Trophoblast cell (in vitro differentiated cells and primary cell): ENCODE measurements at regions not wholly inside any gene's neighbourhood (a gene's known extent, or its start where the extent isn't known, plus 50 kb on each side); places are given as distances from the start of the nearest gene placed in this dataset.
A peak's percentile ranks its signal among the peaks of the same experiment; 100 is the strongest.

Experiments
- DNase-seq, 2 donors: peaks; one replicate each; pipeline ENCODE4 v3.0.0-alpha.2; 2016
- H2AFZ ChIP-seq: 2 replicates; pipeline ENCODE4 v1.6.1; 2013; ENCODE audit warnings: low read length, moderate library complexity, mild to moderate bottlenecking; ENCODE audit not compliant: insufficient read depth, poor library complexity
- H2AK5ac ChIP-seq: 2 replicates; pipeline ENCODE4 v1.6.1; 2013; ENCODE audit warnings: mild to moderate bottlenecking, low read length
- H2BK120ac ChIP-seq: 2 replicates; pipeline ENCODE4 v1.6.1; 2013; ENCODE audit warnings: low read length, mild to moderate bottlenecking, moderate library complexity; ENCODE audit not compliant: insufficient read depth, poor library complexity
- H2BK12ac ChIP-seq: 2 replicates; pipeline ENCODE4 v1.6.1; 2013; ENCODE audit warnings: mild to moderate bottlenecking, low read length, moderate library complexity
- H2BK5ac ChIP-seq: 2 replicates; pipeline ENCODE4 v1.6.1; 2013; ENCODE audit warnings: low read length, low read depth, moderate library complexity, mild to moderate bottlenecking; ENCODE audit not compliant: poor library complexity
- H3K14ac ChIP-seq: 2 replicates; pipeline ENCODE4 v1.6.1; 2013; ENCODE audit warnings: mild to moderate bottlenecking, low read length
- H3K18ac ChIP-seq: 2 replicates; pipeline ENCODE4 v1.6.1; 2013; ENCODE audit warnings: mild to moderate bottlenecking, low read length
- H3K23ac ChIP-seq: 2 replicates; pipeline ENCODE4 v1.6.1; 2013; ENCODE audit warnings: low read length
- H3K27ac ChIP-seq: 2 replicates; pipeline ENCODE4 v1.5.1; 2013; ENCODE audit warnings: low read depth, mild to moderate bottlenecking, inconsistent platforms, low read length, moderate library complexity
- H3K27me3 ChIP-seq: 2 replicates; pipeline ENCODE4 v1.6.1; 2013; ENCODE audit warnings: inconsistent platforms, mild to moderate bottlenecking, low read length, moderate library complexity; ENCODE audit not compliant: insufficient read depth
- H3K36me3 ChIP-seq, 2 experiments: 1 replicate in 1 of 2; 2 replicates in 1 of 2; pipeline ENCODE4 v1.6.1; 2013; ENCODE audit warnings: low read length in 2 of 2, mild to moderate bottlenecking in 2 of 2, moderate library complexity in 1 of 2; ENCODE audit not compliant: insufficient read depth in 2 of 2, control insufficient read depth in 1 of 2
- H3K4ac ChIP-seq: 2 replicates; pipeline ENCODE4 v1.6.1; 2013; ENCODE audit warnings: low read depth, mild to moderate bottlenecking, low read length, moderate library complexity
- H3K4me1 ChIP-seq, 2 experiments: 1 replicate in 1 of 2; 2 replicates in 1 of 2; pipeline ENCODE4 v1.6.1; 2013; ENCODE audit warnings: low read length in 2 of 2, mild to moderate bottlenecking in 2 of 2, moderate library complexity in 1 of 2; ENCODE audit not compliant: insufficient read depth in 2 of 2, control insufficient read depth in 1 of 2
- H3K4me2 ChIP-seq: 2 replicates; pipeline ENCODE4 v1.6.1; 2013; ENCODE audit warnings: inconsistent platforms, mild to moderate bottlenecking, low read length, moderate library complexity
- H3K4me3 ChIP-seq: 2 replicates; pipeline ENCODE4 v1.5.1; 2013; ENCODE audit warnings: mild to moderate bottlenecking, low read depth, low read length, inconsistent platforms
- H3K79me1 ChIP-seq: one replicate; pipeline ENCODE4 v1.6.1; 2013; ENCODE audit warnings: low read length
- H3K79me2 ChIP-seq: 2 replicates; pipeline ENCODE4 v1.6.1; 2013; ENCODE audit warnings: low read length, mild to moderate bottlenecking; ENCODE audit not compliant: control insufficient read depth, insufficient read depth, poor library complexity
- H3K9ac ChIP-seq: 2 replicates; pipeline ENCODE4 v1.6.1; 2013; ENCODE audit warnings: mild to moderate bottlenecking, low read length
- H3K9me3 ChIP-seq: 2 replicates; pipeline ENCODE4 v1.6.1; 2013; ENCODE audit warnings: low read depth, mild to moderate bottlenecking, control low read depth, inconsistent platforms, low read length; ENCODE audit not compliant: insufficient read depth
- H4K12ac ChIP-seq: 2 replicates; pipeline ENCODE4 v1.6.1; 2013; ENCODE audit warnings: low read depth, mild to moderate bottlenecking, low read length, moderate library complexity
- H4K8ac ChIP-seq: 2 replicates; pipeline ENCODE4 v1.6.1; 2013; ENCODE audit warnings: low read depth, mild to moderate bottlenecking, low read length, moderate library complexity
- H4K91ac ChIP-seq: one replicate; pipeline ENCODE4 v1.6.1; 2013; ENCODE audit warnings: low read depth, mild to moderate bottlenecking, low read length, moderate library complexity
- WGBS: extraction: QIAGEN DNeasy Blood & Tissue Kit; methylation state at CpG from one replicate; pipeline ENCODE4 v1.1.7; 2013; ENCODE audit warnings: missing lambda C conversion rate; ENCODE audit not compliant: insufficient read length, insufficient coverage; ENCODE audit errors: extremely low coverage; 5-methylcytosine and 5-hydroxymethylcytosine counted together

GRCh38 chr14:87055007-87055406 is 938.0 kb downstream of the GALC start:
- H2AFZ ChIP-seq, result no peak overlapping the region
- H3K9ac ChIP-seq, result no peak overlapping the region
- no peaks in the 10 kb centered on the region for H3K4me1 ChIP-seq
- no peak overlapping the region for H3K4me2 ChIP-seq
- no peak overlapping the region for H3K18ac ChIP-seq
- no peaks in the 10 kb centered on the region for H3K79me1 ChIP-seq
- no peak overlapping the region for H2BK12ac ChIP-seq
- H3K4ac ChIP-seq, result no peak overlapping the region
- H4K12ac ChIP-seq, result no peak overlapping the region
- H4K8ac ChIP-seq, result no peak overlapping the region
- no peak overlapping the region for H3K23ac ChIP-seq
- no peak overlapping the region for H2BK5ac ChIP-seq
- H3K14ac ChIP-seq, result no peak overlapping the region
- H2BK120ac ChIP-seq, result no peak overlapping the region
- no peaks in the 10 kb centered on the region for H3K9me3 ChIP-seq
- H3K4me3 ChIP-seq, result no peak overlapping the region
- no peaks in the 10 kb centered on the region for H3K27me3 ChIP-seq
- H3K27ac ChIP-seq, result no peak overlapping the region
- no CpG with 5 or more reads among the region's 2 CpGs for WGBS
- DNase-seq, result no peak
- no peak overlapping the region for H4K91ac ChIP-seq
- H3K36me3 ChIP-seq, result no peaks in the 10 kb centered on the region
- no peak overlapping the region for H2AK5ac ChIP-seq
- H3K79me2 ChIP-seq, result no peaks in the 10 kb centered on the region

GRCh38 chr14:87052646-87053225 is 940.2 kb downstream of the GALC start:
- H3K9me3 ChIP-seq, result no peaks in the 10 kb centered on the region
- H3K23ac ChIP-seq, result no peak overlapping the region
- H3K14ac ChIP-seq, result no peak overlapping the region
- H3K18ac ChIP-seq, result no peak overlapping the region
- H3K79me1 ChIP-seq, result no peaks in the 10 kb centered on the region
- H3K4me2 ChIP-seq, result peak overlapping the region; percentile 39
- H3K9ac ChIP-seq, result no peak overlapping the region
- no peaks in the 10 kb centered on the region for H3K79me2 ChIP-seq
- no peak overlapping the region for H3K4me3 ChIP-seq
- no peak overlapping the region for H2BK5ac ChIP-seq
- no CpG with 5 or more reads among the region's 1 CpG for WGBS
- no peaks in the 10 kb centered on the region for H3K27me3 ChIP-seq
- no peak overlapping the region for H4K8ac ChIP-seq
- no peak overlapping the region for H3K27ac ChIP-seq
- H4K91ac ChIP-seq, result no peak overlapping the region
- H3K4ac ChIP-seq, result no peak overlapping the region
- H4K12ac ChIP-seq, result no peak overlapping the region
- H3K4me1 ChIP-seq, result no peaks in the 10 kb centered on the region
- H2BK120ac ChIP-seq, result no peak overlapping the region
- no peak for DNase-seq
- no peak overlapping the region for H2AFZ ChIP-seq
- no peak overlapping the region for H2BK12ac ChIP-seq
- no peak overlapping the region for H2AK5ac ChIP-seq
- no peaks in the 10 kb centered on the region for H3K36me3 ChIP-seq

- Histone ChIP-seq H3K4ac (no peak overlapping the region), H3K9ac (no peak overlapping the region), H3K9me3 (no peaks in the 10 kb centered on the region), H3K27ac (no peak overlapping the region), H4K91ac (no peak overlapping the region), H3K36me3 (no peaks in the 10 kb centered on the region), H4K8ac (no peak overlapping the region), H3K4me1 (no peaks in the 10 kb centered on the region), H3K4me2 (no peak overlapping the region), H2AFZ (no peak overlapping the region), H2AK5ac (no peak overlapping the region), H3K18ac (no peak overlapping the region), H3K4me3 (no peak overlapping the region), H3K79me1 (no peaks in the 10 kb centered on the region), H2BK5ac (no peak overlapping the region), H4K12ac (no peak overlapping the region), H3K23ac (no peak overlapping the region), H3K79me2 (no peaks in the 10 kb centered on the region), H2BK12ac (no peak overlapping the region), H3K14ac (no peak overlapping the region), H2BK120ac (no peak overlapping the region), H3K27me3 (no peaks in the 10 kb centered on the region)
- no CpG with 5 or more reads among the region's 1 CpG for WGBS
- DNase-seq, result no peak
These were observed 942.6 kb downstream of the GALC start for GRCh38 chr14:87050421-87050820.

GRCh38 chr14:87049950-87050349 is 943.0 kb downstream of the GALC start:
- H3K79me2 ChIP-seq, result no peaks in the 10 kb centered on the region
- no peak overlapping the region for H3K18ac ChIP-seq
- H4K8ac ChIP-seq, result no peak overlapping the region
- no peaks in the 10 kb centered on the region for H3K9me3 ChIP-seq
- no peak overlapping the region for H3K4ac ChIP-seq
- no peaks in the 10 kb centered on the region for H3K27me3 ChIP-seq
- H4K12ac ChIP-seq, result no peak overlapping the region
- DNase-seq, result peak; percentile 52 to 67
- no peak overlapping the region for H2BK120ac ChIP-seq
- no peak overlapping the region for H2AK5ac ChIP-seq
- no peaks in the 10 kb centered on the region for H3K79me1 ChIP-seq
- no peak overlapping the region for H3K9ac ChIP-seq
- H3K4me2 ChIP-seq, result no peak overlapping the region
- H2AFZ ChIP-seq, result no peak overlapping the region
- H3K4me3 ChIP-seq, result no peak overlapping the region
- WGBS, result no CpG with 5 or more reads among the region's 1 CpG
- H4K91ac ChIP-seq, result no peak overlapping the region
- H2BK5ac ChIP-seq, result no peak overlapping the region
- no peaks in the 10 kb centered on the region for H3K36me3 ChIP-seq
- no peak overlapping the region for H2BK12ac ChIP-seq
- H3K4me1 ChIP-seq, result no peaks in the 10 kb centered on the region
- no peak overlapping the region for H3K14ac ChIP-seq
- H3K27ac ChIP-seq, result no peak overlapping the region
- no peak overlapping the region for H3K23ac ChIP-seq
